ENCODE measurements at regions not wholly inside any gene's neighbourhood (a gene's known extent, or its start where the extent isn't known, plus 50 kb on each side); places are given as distances from the start of the nearest gene placed in this dataset.

DNA sequence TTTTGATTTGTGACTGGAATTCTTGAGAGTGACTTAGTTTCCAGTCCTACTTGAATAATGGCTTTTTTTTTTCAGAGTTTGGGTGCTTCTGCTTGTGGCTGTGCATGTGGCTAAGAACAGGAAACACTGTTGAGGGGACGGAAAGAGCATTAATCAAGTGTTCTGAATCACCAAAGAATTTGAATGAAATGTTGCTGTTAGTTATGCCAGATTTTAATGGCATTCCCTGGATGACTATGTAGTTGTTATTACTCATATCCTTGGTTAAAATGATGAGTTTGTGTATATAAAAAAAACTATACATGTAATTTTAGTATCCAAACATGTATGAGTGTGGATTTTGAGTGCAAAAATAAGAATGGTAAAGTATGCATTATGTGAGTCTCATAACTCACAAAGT lies 347.9 kb downstream of the BCAT1 start:
- no peak for DNase-seq

DNA sequence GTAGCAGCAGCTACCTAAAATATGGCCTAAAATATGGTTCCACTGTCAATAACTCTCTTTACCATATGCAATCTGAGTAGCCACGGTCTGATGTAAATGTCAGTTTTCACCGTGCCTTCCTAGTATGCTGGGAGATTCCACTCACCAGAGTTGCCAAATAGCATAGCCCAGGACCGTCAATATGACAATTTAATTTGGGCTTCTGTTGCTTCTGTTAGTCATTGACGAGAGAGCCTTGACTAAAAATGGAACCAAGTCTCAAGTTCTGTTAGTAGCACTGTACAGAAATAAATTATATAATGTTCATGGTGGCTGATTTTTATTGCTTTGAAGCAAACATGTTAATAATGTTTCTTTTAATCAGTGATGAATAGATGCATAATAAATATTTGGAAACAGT lies 348.4 kb downstream of the BCAT1 start:
- no peak for DNase-seq

DNA sequence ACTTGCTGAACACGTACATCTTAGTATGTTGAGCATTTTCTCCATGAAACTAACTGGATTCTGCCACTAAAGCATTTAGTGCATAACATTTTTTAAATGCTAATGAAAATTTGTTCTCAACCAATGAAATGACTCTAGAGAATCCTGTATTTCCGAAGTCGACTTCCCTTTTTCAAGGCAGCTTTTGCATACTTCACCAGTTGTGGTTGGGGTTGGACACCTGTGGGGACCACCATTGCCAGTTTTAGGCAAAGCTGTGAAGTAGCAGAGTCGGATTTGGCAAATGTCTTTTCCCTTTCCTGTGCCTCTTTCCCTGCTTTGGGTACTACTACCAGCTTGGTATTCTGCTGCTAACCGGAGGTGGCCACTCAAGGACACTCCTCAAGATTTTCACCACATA lies 349.2 kb downstream of the BCAT1 start:
- no peak for DNase-seq

DNA sequence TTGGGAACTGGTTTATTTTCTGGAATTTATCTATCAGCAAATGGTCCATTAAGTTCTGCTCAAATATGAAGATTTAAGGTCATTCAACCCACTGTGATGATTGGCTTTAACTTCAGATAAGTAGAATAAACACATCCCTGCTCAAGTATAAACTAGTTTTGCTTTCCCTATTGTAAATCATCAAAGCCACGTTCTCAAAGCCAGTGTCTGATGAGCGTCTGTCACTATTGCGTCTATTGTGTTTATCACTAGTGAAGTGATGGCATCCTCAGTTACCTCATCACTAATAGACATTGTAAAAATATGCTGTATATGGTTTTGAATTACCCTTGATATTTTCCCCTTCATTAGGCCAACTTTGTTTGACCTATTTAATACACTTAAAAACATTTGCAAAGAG lies 351.3 kb downstream of the BCAT1 start:
- DNase-seq = no peak

DNA sequence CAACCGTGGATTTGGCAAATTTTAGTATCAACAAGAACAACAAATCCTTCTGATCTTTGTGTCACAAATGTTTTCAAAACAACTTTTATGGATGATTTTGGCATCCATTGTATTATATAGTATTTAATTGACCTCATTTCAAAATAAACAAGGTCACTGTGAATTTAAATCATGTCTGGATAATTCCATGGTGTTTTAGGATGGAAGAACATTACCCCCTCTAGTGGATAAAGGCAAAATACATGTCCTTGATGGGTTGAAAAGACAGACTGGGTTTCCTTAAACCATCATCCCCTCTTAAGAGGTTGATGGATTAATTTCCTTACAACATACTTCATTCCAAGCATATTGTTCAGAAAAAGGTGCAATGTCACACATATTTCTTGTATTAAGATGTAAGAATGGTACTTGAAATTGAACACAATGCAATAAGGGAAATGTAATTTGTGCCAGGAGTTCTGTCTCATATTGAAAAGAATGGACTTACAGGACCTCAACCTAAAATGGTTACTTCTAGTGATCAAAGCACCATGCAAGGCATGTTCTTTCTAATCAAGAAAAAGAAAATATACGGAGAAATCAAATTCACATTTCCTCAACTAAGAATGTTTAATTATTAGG lies 352.0 kb downstream of the BCAT1 start:
- peak; percentile 11 to 48 for DNase-seq

DNA sequence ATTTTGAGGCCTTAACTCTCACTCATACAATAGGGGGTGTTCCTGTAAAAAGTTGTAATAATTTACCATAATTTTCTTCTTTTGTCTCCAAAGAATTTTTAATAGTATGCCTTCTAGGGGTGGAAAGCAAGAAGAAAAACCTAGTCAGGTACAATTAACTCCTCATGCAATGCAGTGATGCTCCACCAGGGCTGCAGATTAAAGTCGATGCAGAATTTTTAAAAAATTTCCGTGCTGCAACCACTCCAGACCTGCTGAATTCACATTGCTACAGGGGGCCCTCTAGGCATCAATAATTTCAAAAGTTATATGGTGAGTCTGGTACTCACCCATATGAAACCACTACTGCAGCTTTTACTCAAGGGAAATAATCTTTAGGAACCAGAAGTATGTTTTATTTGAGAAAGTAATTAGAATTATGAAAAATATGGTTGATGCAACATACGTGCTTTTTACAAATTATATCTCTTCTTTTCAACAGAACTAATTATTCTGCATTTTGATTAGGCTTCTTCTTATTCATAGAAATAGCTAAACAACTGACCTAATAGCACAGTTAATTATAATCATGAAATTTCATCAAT lies 353.2 kb downstream of the BCAT1 start:
- no peak for DNase-seq

DNA sequence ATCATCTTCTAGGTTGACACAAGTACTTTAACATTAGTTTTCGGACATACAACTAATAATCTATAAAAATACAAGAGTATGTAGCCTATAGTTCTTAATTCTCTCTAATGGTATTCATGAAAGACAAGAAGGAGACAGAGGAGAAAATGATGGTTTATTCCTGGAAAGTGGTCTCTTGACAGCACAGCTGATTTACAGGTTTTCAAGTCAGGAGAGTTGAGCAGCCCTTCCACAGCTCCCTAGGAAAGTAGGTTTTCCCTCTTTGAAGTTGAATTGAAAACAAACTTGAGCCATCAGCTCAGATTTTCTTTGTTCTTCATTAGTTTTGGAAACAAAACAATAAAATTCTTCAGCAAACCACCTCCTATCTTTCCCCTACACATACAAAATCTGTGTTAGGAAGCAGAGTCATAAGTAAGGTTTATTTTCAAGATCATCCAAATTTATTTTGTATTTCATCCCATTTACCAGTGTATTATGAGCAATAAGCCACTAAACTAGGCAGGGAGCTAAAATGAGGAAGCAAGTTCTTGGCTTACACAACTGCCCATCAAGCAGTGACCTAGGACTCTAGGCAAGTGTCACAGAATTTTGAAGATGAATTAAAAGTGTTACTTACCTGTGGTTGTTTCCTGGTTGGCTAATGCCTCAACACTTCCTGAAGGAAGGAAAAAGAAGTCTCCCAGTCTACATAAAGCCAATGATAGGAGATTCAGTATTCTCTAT lies 357.0 kb downstream of the BCAT1 start:
- peak; percentile 13 to 50 for DNase-seq

DNA sequence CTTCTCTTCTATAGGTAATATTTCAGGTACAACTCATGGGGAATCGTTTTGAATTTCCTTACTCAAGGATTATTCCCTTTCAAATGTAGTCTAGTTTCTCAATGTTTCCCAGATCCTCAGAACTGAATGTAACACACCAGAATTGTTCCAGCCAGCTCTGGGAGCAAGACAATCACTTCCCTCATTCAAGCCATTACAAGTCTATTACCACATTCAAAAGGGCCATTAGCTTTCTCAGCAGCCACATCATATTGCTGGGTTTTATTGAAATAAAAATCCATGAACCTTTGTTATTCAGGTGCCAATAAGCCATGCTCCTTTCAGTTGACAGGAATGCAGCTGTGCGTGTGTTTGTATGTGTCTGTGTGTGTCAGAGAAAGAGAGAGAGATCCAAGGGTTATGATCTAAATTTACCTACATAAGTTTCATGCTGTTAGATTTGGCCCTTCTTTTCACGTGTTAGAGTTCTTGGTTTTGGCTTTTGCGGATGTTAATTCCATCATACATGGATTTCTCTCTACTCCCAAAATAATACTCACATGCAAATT lies 357.7 kb downstream of the BCAT1 start:
- no peak for DNase-seq

DNA sequence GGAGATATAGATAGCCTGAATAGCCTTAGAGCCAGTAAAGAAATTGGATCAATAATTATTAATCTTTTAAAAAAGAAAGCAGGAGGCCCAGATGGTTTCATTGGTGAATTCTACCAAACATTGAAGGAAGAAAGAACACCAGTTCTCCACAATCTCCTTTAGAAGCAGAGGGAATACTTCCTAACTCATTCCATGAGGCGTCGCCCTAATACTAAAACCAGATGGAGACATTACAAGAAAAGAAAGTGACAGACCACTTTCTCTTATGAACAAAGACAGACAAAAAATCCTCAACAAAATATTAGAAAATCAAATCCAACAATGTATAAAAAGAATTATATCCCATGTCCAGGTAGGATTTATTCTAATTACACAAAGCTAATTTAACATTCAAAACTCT lies 362.6 kb downstream of the BCAT1 start:
- no peak for DNase-seq

DNA sequence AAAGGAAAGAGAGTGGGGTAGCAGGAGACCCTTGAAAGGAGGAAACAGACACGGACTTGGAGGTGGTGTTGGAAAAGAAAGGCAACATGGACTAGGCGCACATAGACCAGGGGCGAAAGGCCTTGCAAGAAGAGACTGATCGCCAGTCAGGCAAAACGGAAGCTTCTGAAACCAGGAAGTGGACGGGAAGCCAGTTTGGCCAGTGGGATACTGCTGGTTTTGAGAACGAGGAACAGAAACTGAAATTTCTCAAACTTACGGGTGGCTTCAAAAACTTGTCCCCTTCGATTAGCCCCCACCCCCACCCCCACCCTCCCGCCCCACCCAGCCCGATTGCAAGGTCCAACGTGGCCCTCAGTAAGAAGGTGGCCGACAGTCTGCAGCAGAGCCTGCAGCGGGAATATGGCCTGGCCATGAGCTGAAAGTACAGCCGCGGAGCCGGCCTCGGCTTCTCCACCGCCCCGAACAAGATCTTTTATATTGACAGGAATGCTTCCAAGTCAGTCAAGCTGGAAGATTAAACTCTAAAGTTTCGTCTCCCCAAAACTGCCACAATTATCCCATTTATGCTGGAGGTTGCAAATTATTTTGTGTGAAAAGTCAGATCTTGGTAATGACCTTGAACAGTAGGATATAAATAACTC lies 364.7 kb downstream of the BCAT1 start:
- no peak for DNase-seq

DNA sequence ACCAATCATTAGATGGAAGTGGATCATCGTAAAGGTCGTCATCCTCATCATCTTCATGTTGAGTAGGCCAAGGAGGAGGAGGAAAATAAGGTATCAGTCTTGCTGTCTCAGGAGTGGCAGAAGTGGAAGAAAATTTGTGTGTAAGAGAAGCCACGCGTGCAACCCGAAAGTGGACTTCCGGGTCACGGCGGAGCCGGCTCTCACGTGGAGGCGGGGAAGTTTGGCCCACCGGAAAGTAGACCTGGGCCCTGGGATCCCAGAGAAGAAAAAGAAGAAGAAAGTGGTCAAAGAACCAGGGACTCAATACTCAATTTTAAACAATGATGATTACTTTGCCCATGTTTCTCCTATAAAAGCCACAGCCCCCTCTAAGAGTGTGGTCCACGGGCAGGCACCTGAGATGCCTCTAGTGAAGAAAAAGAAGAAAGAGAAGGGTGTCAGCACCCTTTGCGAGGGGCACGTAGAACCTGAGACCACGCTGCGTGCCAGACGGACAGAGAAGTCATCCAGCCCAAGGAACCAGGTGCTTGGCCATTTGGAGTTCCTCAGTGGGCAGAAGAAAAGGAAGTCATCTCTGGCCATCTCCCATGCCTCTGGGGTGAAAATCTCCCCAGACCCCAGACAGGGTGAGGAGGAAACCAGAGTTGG lies 365.8 kb downstream of the BCAT1 start:
- DNase-seq = no peak

DNA sequence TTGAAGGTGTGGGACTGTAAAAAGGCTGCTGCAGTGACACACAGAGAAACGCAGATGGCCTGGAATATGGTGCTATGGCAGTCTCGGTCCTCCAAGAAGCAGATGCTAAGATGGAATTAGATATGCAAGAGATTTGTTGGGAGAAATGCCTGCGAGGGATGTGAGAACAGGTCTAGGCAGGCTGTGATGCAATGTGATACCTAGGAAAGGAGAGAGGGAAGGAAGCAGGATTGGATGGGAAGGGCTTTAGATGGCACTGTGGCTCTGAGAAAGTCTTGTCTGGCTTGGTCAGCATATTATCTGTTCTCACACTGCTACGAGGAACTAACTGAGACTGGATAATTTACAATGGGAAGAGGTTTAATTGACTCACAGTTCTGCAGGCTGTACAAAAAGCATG lies 374.4 kb downstream of the BCAT1 start:
- no peak for DNase-seq

DNA sequence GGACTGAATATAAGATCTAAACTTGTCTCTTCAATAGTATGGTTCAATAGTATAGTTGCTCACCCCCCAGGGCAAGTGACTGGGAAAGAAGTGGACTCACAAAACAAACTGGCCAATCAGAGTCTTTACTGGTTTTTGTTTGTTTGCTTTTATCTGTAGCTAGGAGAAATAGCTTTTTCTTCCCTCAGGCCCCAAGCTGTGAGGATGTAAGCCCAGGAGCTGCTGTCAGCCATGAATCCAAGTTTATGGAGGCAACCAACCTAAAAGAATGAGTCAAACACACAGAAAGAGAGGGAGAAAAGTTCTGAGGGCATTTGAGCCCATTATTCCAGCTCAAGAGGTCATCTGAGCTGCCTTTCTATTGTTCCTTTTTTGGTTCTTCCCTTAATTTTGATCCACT lies 375.3 kb downstream of the BCAT1 start:
- DNase-seq = no peak

DNA sequence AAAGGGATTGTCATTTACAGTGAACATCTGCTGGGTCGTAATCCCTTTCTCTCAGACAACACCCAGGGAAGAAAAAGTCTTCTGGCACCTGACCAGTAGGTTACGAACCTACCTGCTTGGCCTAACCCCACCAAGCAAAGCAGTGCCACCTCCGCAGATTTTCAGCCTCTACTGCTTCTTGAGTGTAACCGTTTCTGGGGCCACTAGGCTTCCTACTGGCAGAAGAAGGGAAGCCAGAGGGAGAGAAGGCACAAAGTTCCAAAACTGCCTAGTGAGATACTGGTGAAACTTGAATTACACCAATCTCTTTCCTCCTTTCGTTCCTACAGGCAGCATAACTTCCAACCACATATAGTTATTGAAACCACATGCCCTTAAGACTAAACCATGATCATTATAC lies 383.6 kb downstream of the BCAT1 start:
- no peak for DNase-seq

DNA sequence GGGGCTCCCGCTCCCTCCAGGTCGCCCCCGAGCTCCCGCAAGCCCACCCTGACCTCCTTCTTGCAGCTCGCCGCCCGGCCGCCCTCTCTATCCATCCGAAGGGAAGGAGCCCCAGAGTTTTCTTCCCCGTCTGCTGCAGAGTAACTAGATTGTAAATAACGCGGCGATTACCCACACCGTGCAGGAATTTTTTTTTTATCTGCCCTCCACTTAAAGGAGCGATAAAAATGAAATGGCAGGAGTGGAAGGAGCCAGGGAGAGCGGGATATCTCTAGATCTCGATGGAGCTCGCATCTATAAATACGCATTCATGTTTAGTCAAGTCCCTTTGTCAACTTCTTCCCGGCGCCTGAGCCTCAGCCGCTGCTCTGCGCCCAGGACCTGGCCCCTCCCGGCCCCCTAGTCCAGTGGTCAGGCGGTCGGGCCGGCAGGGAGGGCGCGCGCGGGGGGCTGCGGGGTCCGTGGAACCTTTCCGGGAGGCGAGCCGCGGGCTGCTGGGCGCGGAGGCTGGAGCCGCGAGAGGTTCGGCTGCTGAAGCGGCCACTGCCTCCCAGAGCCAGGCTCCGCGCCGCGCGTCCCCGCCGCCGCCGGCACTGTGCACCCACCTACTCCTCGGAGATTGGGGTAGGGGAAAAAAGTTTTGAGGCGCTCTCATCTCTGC lies 386.0 kb downstream of the BCAT1 start:
- DNase-seq = no peak

DNA sequence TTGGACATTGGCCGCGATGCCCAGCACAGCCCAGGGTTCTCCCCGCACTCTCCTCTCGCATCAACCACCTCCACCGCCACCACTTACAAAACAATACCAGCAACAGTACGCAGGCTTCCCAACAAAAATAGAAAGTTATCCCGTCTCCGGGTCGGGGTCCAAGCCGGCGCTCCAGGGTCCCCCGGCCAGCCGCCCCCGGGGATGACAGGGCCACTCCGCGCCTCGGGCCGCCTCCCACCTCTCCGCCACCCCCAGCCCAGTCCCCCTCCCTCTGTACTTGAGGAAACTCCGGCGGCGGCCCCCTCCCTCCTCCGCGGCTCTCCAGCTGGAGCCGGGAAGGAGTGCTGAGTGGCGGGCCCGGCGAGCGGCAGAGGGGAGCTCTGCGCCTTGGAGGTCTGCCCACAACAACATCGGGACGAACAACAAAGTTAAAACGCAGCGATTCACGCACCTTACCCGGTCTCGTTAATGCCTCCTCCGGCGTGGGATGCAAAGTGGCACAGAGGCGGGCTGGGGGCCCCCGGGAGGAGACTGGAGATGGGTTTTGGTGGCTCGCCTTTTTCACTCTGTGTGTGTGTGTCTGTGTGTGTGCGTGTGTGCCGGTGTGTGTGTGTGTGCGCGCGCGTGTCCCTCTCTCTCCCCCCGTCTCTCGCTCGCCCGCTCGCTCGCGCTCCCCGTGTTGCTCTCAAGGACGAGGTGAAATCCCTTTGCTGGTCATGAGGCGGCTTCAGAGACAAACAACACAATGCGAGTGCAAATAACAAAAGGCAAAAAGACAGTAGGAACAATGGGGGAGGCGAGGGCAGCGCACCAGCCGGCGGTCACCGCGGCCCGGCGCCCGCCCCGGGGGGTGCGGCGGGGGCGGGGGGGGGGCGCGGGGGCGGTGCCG lies 386.8 kb downstream of the BCAT1 start:
- no peak for DNase-seq

DNA sequence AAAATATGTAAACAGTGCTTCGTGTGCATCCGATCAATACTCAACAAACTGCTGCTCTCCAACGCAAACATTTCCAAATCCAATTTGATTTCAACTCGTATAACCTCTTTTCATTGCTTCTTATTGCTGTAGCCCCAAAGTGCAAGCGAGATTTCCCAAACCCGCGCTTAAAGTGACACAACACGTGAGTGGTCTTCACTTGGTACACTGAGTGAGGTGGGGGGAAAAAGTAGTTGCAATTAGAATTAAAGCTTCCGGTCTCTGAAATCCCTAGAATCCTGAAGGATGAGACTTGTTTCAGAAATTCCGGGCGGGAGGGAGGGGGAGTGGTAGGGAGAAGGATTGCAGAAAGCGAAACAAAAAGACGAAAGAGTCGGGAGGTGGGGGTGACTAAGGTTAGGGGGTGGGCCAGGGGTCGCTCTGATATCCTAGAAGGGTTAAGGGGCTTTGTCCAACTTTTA lies 387.5 kb downstream of the BCAT1 start:
- no peak for DNase-seq

DNA sequence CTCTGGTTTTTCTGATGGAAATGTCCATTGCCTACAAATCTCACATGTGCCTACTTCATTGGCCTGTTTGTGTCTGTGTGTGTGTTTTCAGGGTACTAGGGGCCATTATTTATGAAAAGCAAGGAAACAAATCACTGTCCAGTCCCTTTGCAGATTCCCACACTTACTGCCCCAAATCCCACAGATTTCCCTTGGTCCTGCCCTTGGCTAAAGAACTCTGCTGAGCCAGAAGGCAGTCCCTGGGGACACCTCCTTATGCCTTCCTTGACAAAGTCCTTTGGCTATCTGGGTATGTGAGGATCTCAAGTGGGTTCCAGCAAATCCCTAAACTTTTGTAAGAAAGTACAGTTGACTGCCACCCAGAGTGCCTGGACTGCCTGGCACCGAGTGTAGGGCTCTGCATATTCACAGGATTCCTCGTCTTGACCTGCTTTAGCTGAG lies 388.1 kb downstream of the BCAT1 start:
- DNase-seq = no peak

DNA sequence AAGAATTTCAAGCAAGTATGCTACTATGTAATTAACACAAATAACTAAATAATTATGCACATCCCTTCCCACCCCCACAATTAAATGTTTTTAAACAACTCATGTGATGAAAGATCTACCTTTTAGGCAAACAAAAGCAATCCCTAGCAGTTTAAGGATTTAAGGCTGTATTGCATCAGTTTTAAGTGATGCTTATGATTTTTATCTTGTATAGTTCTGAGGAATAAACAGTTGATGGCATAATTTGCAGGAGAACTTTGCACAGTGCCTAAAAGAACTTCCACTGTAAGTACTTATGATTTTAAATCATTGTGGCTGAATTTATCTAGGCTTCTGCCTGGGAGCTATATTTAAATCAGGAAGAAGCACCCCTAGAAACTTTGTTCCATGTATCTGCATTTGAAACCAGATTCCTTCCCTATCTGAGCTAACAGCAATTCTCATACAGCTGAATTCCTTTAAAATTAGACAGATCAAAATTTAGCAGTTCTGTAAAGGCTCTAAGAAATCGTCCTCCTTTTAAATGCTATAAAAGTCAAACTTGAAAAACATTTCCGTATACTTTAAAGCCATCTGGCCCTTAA lies 388.6 kb downstream of the BCAT1 start:
- no peak for DNase-seq

DNA sequence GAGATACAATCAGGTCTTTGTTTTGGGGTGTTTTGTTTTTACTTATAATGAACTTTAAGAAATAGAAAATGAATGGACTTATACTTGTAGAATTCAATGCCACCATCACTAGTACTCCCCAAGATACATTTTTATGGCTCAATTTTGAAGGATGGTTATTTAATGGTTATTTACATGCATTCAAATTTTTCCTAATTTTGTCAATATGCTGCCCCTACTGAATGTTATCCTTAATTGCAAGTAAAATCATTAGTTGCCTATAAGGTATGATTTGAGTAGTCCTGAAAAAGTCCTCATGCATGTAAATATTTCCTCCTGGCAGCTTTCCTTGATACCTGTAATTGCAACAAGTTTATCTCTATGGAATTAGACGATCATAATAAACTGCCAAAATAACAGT lies 391.2 kb downstream of the BCAT1 start:
- DNase-seq = no peak

DNA sequence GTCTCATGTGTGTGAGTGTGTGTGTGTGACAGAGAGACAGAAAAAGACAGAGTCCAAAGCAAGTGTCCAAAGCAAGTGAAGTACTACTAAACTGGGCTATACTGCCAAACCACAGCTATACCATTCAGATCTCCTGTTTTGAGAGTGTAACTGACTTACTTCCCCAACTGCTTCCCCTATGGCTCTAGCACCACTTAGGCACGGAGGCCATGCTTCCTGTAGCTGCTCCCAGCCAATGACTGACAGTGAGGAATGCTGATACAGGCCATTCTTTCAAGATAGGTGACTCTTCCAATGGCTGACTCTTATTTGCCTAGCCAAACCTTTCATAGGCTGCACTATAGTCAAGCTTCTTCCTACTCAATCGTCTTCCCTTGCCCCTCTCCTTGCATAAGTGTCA lies 393.2 kb downstream of the BCAT1 start:
- DNase-seq = no peak

Data from AML-193 (cell line).